Neural cell (in vitro differentiated cells): ENCODE measurements at regions not wholly inside any gene's neighbourhood (a gene's known extent, or its start where the extent isn't known, plus 50 kb on each side); places are given as distances from the start of the nearest gene placed in this dataset.

Experiments
- CTCF ChIP-seq: fragments of 450-650 bp; IDR thresholded peaks from 2 replicates; pipeline ENCODE4 v1.5.1; 2014; ENCODE audit warnings: antibody characterized with exemption, mild to moderate bottlenecking, moderate library complexity; ENCODE audit not compliant: poor library complexity, severe bottlenecking
- EZH2 ChIP-seq: fragments of 200-600, 300-800 bp; shearing (Covaris generic), sonication (generic); IDR thresholded peaks from 2 replicates; pipeline ENCODE4 v1.6.1; 2014; ENCODE audit warnings: antibody characterized with exemption, low read length, borderline replicate concordance, mild to moderate bottlenecking; ENCODE audit not compliant: insufficient read depth, poor library complexity, severe bottlenecking
- SMC3 ChIP-seq: fragments of 450-650 bp; conservative IDR thresholded peaks from 2 replicates; pipeline ENCODE4 v1.6.1; 2014; ENCODE audit warnings: antibody characterized with exemption, mild to moderate bottlenecking, moderate library complexity; ENCODE audit not compliant: poor library complexity

GRCh38 chr11:64466115-64466718, 89.5 kb upstream of the SLC22A11 start:
- TF ChIP-seq CTCF = no peak
- no peak for TF ChIP-seq EZH2
- no peak for TF ChIP-seq SMC3
